ENCODE measurements at regions not wholly inside any gene's neighbourhood (a gene's known extent, or its start where the extent isn't known, plus 50 kb on each side); places are given as distances from the start of the nearest gene placed in this dataset.

- Histone ChIP-seq H3K4me3 (ENCODE audit: insufficient read depth, low read depth, low read length) (no peak overlapping the region), H3K27me3 (ENCODE audit: control insufficient read depth, insufficient read depth, low read length, poor library complexity, severe bottlenecking) (peaks cover 13% of the 10 kb centered on the region), H3K4me1 (ENCODE audit: control insufficient read depth, insufficient read depth, low read length) (no peaks in the 10 kb centered on the region), H3K27ac (ENCODE audit: insufficient read depth, low read depth, low read length, poor library complexity, severe bottlenecking) (no peak overlapping the region), H3K9me3 (ENCODE audit: control insufficient read depth, low read length) (no peaks in the 10 kb centered on the region), H3K36me3 (ENCODE audit: control insufficient read depth, insufficient read depth, low read length) (no peaks in the 10 kb centered on the region)
- 71 to 76% methylated on average over 3 of the region's 3 CpGs for WGBS, 2 experiments
Measured at GRCh38 chr9:36744678-36745077, 172.0 kb downstream of the MELK start.

- WGBS, 2 experiments: 89 to 92% methylated on average over 11 of the region's 11 CpGs
- Histone ChIP-seq H3K27ac (ENCODE audit: insufficient read depth, low read depth, low read length, poor library complexity, severe bottlenecking) (no peak overlapping the region), H3K4me3 (ENCODE audit: insufficient read depth, low read depth, low read length) (no peak overlapping the region), H3K27me3 (ENCODE audit: control insufficient read depth, insufficient read depth, low read length, poor library complexity, severe bottlenecking) (peaks cover 18% of the 10 kb centered on the region), H3K4me1 (ENCODE audit: control insufficient read depth, insufficient read depth, low read length) (no peaks in the 10 kb centered on the region), H3K36me3 (ENCODE audit: control insufficient read depth, insufficient read depth, low read length) (no peaks in the 10 kb centered on the region), H3K9me3 (ENCODE audit: control insufficient read depth, low read length) (no peaks in the 10 kb centered on the region)
Measured at GRCh38 chr9:36745977-36746376, 173.3 kb downstream of the MELK start.

- Histone ChIP-seq H3K4me1 (ENCODE audit: control insufficient read depth, insufficient read depth, low read length) (no peaks in the 10 kb centered on the region), H3K27me3 (ENCODE audit: control insufficient read depth, insufficient read depth, low read length, poor library complexity, severe bottlenecking) (peaks cover 18% of the 10 kb centered on the region), H3K4me3 (ENCODE audit: insufficient read depth, low read depth, low read length) (no peak overlapping the region), H3K9me3 (ENCODE audit: control insufficient read depth, low read length) (no peaks in the 10 kb centered on the region), H3K27ac (ENCODE audit: insufficient read depth, low read depth, low read length, poor library complexity, severe bottlenecking) (no peak overlapping the region), H3K36me3 (ENCODE audit: control insufficient read depth, insufficient read depth, low read length) (no peaks in the 10 kb centered on the region)
- whole genome bisulfite sequencing, 2 experiments: 75 to 82% methylated on average over 3 of the region's 3 CpGs
Measured at GRCh38 chr9:36746415-36746814, 173.7 kb downstream of the MELK start.

- 32 to 37% methylated on average over 13 of the region's 13 CpGs for WGBS, 2 experiments
- Histone ChIP-seq H3K27ac (ENCODE audit: insufficient read depth, low read depth, low read length, poor library complexity, severe bottlenecking) (no peak overlapping the region), H3K4me1 (ENCODE audit: control insufficient read depth, insufficient read depth, low read length) (no peaks in the 10 kb centered on the region), H3K36me3 (ENCODE audit: control insufficient read depth, insufficient read depth, low read length) (no peaks in the 10 kb centered on the region), H3K27me3 (ENCODE audit: control insufficient read depth, insufficient read depth, low read length, poor library complexity, severe bottlenecking) (peaks cover 30% of the 10 kb centered on the region), H3K9me3 (ENCODE audit: control insufficient read depth, low read length) (no peaks in the 10 kb centered on the region), H3K4me3 (ENCODE audit: insufficient read depth, low read depth, low read length) (no peak overlapping the region)
Measured at GRCh38 chr9:36748322-36748899, 175.7 kb downstream of the MELK start.

- no peaks in the 10 kb centered on the region for H3K4me1 ChIP-seq (ENCODE audit: control insufficient read depth, insufficient read depth, low read length)
- H3K36me3 ChIP-seq (ENCODE audit: control insufficient read depth, insufficient read depth, low read length): no peaks in the 10 kb centered on the region
- WGBS, 2 experiments: 84 to 87% methylated on average over 2 of the region's 2 CpGs
- peaks cover 30% of the 10 kb centered on the region for H3K27me3 ChIP-seq (ENCODE audit: control insufficient read depth, insufficient read depth, low read length, poor library complexity, severe bottlenecking)
- H3K4me3 ChIP-seq (ENCODE audit: insufficient read depth, low read depth, low read length): no peak overlapping the region
- no peaks in the 10 kb centered on the region for H3K9me3 ChIP-seq (ENCODE audit: control insufficient read depth, low read length)
- H3K27ac ChIP-seq (ENCODE audit: insufficient read depth, low read depth, low read length, poor library complexity, severe bottlenecking): no peak overlapping the region
Measured at GRCh38 chr9:36749461-36749860, 176.8 kb downstream of the MELK start.

- peaks cover 34% of the 10 kb centered on the region for H3K27me3 ChIP-seq (ENCODE audit: control insufficient read depth, insufficient read depth, low read length, poor library complexity, severe bottlenecking)
- no peaks in the 10 kb centered on the region for H3K4me1 ChIP-seq (ENCODE audit: control insufficient read depth, insufficient read depth, low read length)
- H3K36me3 ChIP-seq (ENCODE audit: control insufficient read depth, insufficient read depth, low read length): no peaks in the 10 kb centered on the region
- H3K4me3 ChIP-seq (ENCODE audit: insufficient read depth, low read depth, low read length): no peak overlapping the region
- H3K9me3 ChIP-seq (ENCODE audit: control insufficient read depth, low read length): no peaks in the 10 kb centered on the region
- H3K27ac ChIP-seq (ENCODE audit: insufficient read depth, low read depth, low read length, poor library complexity, severe bottlenecking): no peak overlapping the region
- WGBS, 2 experiments: 65 to 74% methylated on average over 2 to 3 of the region's 3 CpGs
Measured at GRCh38 chr9:36750630-36751029, 177.9 kb downstream of the MELK start.

- WGBS, 2 experiments: 82 to 84% methylated on average over 2 of the region's 2 CpGs
- H3K4me1 ChIP-seq (ENCODE audit: control insufficient read depth, insufficient read depth, low read length): no peaks in the 10 kb centered on the region
- no peaks in the 10 kb centered on the region for H3K9me3 ChIP-seq (ENCODE audit: control insufficient read depth, low read length)
- no peak overlapping the region for H3K4me3 ChIP-seq (ENCODE audit: insufficient read depth, low read depth, low read length)
- H3K27ac ChIP-seq (ENCODE audit: insufficient read depth, low read depth, low read length, poor library complexity, severe bottlenecking): no peak overlapping the region
- peaks cover 27% of the 10 kb centered on the region for H3K27me3 ChIP-seq (ENCODE audit: control insufficient read depth, insufficient read depth, low read length, poor library complexity, severe bottlenecking)
- H3K36me3 ChIP-seq (ENCODE audit: control insufficient read depth, insufficient read depth, low read length): no peaks in the 10 kb centered on the region
Measured at GRCh38 chr9:36755019-36755418, 182.3 kb downstream of the MELK start.

GRCh38 chr9:36759141-36759540 lies 186.4 kb downstream of the MELK start:
- no peaks in the 10 kb centered on the region for H3K9me3 ChIP-seq (ENCODE audit: control insufficient read depth, low read length)
- WGBS, 2 experiments: 81 to 83% methylated on average over 3 to 4 of the region's 4 CpGs
- H3K27ac ChIP-seq (ENCODE audit: insufficient read depth, low read depth, low read length, poor library complexity, severe bottlenecking): no peak overlapping the region
- peaks cover 10% of the 10 kb centered on the region for H3K27me3 ChIP-seq (ENCODE audit: control insufficient read depth, insufficient read depth, low read length, poor library complexity, severe bottlenecking)
- no peaks in the 10 kb centered on the region for H3K4me1 ChIP-seq (ENCODE audit: control insufficient read depth, insufficient read depth, low read length)
- H3K4me3 ChIP-seq (ENCODE audit: insufficient read depth, low read depth, low read length): no peak overlapping the region
- no peaks in the 10 kb centered on the region for H3K36me3 ChIP-seq (ENCODE audit: control insufficient read depth, insufficient read depth, low read length)

- no peak overlapping the region for H3K27ac ChIP-seq (ENCODE audit: insufficient read depth, low read depth, low read length, poor library complexity, severe bottlenecking)
- no peaks in the 10 kb centered on the region for H3K36me3 ChIP-seq (ENCODE audit: control insufficient read depth, insufficient read depth, low read length)
- WGBS, 2 experiments: 92% methylated on average over 4 of the region's 4 CpGs
- H3K4me3 ChIP-seq (ENCODE audit: insufficient read depth, low read depth, low read length): no peak overlapping the region
- H3K9me3 ChIP-seq (ENCODE audit: control insufficient read depth, low read length): no peaks in the 10 kb centered on the region
- no peaks in the 10 kb centered on the region for H3K4me1 ChIP-seq (ENCODE audit: control insufficient read depth, insufficient read depth, low read length)
- peaks cover 5% of the 10 kb centered on the region for H3K27me3 ChIP-seq (ENCODE audit: control insufficient read depth, insufficient read depth, low read length, poor library complexity, severe bottlenecking)
Measured at GRCh38 chr9:36759976-36760375, 187.3 kb downstream of the MELK start.

- Histone ChIP-seq H3K4me3 (ENCODE audit: insufficient read depth, low read depth, low read length) (no peak overlapping the region), H3K36me3 (ENCODE audit: control insufficient read depth, insufficient read depth, low read length) (no peaks in the 10 kb centered on the region), H3K4me1 (ENCODE audit: control insufficient read depth, insufficient read depth, low read length) (no peaks in the 10 kb centered on the region), H3K27ac (ENCODE audit: insufficient read depth, low read depth, low read length, poor library complexity, severe bottlenecking) (no peak overlapping the region), H3K9me3 (ENCODE audit: control insufficient read depth, low read length) (no peaks in the 10 kb centered on the region), H3K27me3 (ENCODE audit: control insufficient read depth, insufficient read depth, low read length, poor library complexity, severe bottlenecking) (peaks cover 5% of the 10 kb centered on the region)
- WGBS, 2 experiments: 87 to 88% methylated on average over 14 of the region's 14 CpGs
Measured at GRCh38 chr9:36760667-36761420, 188.1 kb downstream of the MELK start.
